ENCODE measurements at regions not wholly inside any gene's neighbourhood (a gene's known extent, or its start where the extent isn't known, plus 50 kb on each side); places are given as distances from the start of the nearest gene placed in this dataset.

DNA sequence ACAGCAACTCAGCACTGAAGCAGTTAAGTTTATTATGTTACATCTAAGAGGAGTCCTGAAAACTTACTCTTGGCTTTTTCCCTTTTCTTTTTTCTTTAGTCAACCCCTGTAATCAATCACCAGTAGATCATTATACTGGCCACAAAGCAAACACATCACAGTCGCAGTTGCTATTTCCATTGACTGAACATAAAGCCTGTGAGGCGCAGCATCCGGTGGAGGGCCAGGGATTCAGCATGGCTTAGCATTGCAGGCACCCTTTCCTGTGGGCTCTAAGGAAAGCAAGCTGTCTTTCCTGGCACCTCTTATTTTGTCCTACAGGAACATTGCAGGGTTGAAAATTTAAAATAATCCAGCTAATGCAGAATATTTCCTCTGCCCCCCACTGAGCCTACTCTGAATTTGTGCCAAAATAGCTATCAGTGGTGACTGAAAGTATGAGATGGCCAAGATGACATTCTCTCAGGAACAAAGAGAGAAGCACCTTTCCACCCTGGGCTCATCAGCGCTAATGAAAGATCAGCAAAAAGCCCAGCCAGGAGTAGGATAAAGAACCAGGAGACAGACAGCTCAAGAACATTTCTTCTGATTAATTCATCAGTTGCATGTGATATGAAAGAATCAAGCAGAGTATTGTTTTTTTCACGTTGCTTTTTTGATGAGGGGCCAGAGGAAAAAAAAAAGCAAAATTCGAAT, 85.3 kb upstream of the SULT1C3 start:
- in situ Hi-C loops (cut with HindIII; ENCODE audit: low sequenced_read_pairs): no loop called here
- H3K4me3 ChIP-seq (ENCODE audit: low read depth, low read length): no peak overlapping the region
- DNase-seq (ENCODE audit: low read depth): no peak
- TF ChIP-seq, protein P1, sequence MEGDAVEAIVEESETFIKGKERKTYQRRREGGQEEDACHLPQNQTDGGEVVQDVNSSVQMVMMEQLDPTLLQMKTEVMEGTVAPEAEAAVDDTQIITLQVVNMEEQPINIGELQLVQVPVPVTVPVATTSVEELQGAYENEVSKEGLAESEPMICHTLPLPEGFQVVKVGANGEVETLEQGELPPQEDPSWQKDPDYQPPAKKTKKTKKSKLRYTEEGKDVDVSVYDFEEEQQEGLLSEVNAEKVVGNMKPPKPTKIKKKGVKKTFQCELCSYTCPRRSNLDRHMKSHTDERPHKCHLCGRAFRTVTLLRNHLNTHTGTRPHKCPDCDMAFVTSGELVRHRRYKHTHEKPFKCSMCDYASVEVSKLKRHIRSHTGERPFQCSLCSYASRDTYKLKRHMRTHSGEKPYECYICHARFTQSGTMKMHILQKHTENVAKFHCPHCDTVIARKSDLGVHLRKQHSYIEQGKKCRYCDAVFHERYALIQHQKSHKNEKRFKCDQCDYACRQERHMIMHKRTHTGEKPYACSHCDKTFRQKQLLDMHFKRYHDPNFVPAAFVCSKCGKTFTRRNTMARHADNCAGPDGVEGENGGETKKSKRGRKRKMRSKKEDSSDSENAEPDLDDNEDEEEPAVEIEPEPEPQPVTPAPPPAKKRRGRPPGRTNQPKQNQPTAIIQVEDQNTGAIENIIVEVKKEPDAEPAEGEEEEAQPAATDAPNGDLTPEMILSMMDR (IDR thresholded peaks at IDR 0.05; ENCODE audit: low read depth, low read length, missing control alignments): no peak

DNA sequence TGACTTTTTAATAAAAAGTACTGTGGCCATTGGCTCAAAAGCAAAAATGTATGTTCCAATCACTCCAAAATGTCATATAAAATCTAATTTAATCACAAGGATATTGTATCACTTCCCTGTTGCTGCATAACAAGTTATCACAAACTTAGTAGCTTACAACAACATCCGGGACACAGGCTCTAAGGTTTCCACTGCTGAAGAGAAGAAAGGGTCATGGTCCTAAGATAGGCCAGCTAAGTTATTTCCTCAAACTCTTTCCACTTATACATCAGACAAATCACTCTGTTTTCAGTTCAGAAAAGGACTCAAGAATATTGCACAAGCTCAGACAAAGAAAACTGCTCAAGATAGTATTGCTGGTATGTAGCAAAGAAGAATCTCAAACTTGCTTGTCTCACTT, 78.5 kb upstream of the SULT1C3 start:
- in situ Hi-C loops (cut with HindIII; ENCODE audit: low sequenced_read_pairs): no loop called here
- DNase-seq (ENCODE audit: low read depth): no peak
- TF ChIP-seq, protein P1 (IDR thresholded peaks at IDR 0.05; ENCODE audit: low read depth, low read length, missing control alignments): no peak
- H3K4me3 ChIP-seq (ENCODE audit: low read depth, low read length): no peak overlapping the region

DNA sequence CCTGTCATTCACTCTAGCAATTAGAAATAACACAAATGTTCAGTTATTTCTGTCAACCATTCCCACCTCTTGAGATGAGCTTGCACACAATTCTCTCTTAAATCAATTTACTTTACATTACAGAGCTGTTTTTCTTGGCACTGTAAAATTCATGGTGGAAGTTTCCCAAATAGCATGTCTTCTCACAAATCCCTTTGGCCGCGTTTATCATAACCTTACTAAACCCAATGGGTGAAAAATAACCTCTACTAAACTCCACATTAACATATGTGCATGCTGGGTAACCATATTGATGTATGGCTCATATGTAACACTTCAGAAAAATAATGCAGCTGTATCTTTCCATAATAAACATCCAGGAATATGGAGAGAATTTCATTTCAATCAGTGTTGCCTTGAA, 75.5 kb upstream of the SULT1C3 start:
- H3K4me3 ChIP-seq (ENCODE audit: low read depth, low read length): no peak overlapping the region
- no peak for DNase-seq (ENCODE audit: low read depth)
- in situ Hi-C loops (cut with HindIII; ENCODE audit: low sequenced_read_pairs): no loop called here
- TF ChIP-seq, protein P1 (IDR thresholded peaks at IDR 0.05; ENCODE audit: low read depth, low read length, missing control alignments): no peak

DNA sequence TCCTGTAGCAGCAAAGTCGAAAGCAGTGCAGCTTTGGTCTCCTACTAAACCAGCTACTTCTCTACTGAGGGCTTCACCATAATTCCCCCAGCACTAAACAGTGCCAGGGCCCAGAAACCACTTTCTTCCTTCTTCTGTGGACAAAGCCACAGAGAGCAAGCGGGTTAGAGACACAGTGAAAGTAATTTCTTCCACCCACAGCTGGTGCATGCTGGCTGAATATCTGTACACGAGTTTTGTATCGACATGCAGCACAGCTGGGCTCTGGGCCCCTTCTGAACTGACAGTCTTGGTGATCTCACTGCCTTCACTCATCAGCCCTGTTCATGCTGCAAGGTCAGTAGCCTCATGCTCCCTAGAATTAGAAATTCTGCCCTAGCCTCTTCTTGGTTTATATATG, 74.0 kb upstream of the SULT1C3 start:
- in situ Hi-C loops (cut with HindIII; ENCODE audit: low sequenced_read_pairs): no loop called here
- H3K4me3 ChIP-seq (ENCODE audit: low read depth, low read length): no peak overlapping the region
- TF ChIP-seq, protein P1 (IDR thresholded peaks at IDR 0.05; ENCODE audit: low read depth, low read length, missing control alignments): no peak
- no peak for DNase-seq (ENCODE audit: low read depth)

DNA sequence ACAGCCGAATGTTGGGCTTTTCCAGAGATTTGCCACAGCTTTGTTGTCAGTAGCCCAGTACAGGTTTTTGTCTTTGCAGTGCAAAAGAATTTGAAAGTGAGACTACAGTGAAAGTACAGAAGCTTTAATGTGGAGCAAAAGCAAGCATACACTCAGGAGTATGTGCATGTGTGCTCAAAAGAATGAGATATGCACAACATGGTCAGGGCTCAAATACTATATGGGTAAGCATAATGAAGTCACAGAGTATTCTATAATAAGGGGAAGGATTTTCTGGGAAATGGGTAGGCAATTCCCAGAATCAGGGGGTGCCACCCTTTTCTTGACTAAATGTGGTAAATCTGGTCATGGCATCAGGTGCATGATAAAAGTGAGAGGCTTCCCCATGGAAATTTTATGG, 72.1 kb upstream of the SULT1C3 start:
- no peak overlapping the region for H3K4me3 ChIP-seq (ENCODE audit: low read depth, low read length)
- in situ Hi-C loops (cut with HindIII; ENCODE audit: low sequenced_read_pairs): no loop called here
- DNase-seq (ENCODE audit: low read depth): no peak
- TF ChIP-seq, protein P1 (IDR thresholded peaks at IDR 0.05; ENCODE audit: low read depth, low read length, missing control alignments): no peak

DNA sequence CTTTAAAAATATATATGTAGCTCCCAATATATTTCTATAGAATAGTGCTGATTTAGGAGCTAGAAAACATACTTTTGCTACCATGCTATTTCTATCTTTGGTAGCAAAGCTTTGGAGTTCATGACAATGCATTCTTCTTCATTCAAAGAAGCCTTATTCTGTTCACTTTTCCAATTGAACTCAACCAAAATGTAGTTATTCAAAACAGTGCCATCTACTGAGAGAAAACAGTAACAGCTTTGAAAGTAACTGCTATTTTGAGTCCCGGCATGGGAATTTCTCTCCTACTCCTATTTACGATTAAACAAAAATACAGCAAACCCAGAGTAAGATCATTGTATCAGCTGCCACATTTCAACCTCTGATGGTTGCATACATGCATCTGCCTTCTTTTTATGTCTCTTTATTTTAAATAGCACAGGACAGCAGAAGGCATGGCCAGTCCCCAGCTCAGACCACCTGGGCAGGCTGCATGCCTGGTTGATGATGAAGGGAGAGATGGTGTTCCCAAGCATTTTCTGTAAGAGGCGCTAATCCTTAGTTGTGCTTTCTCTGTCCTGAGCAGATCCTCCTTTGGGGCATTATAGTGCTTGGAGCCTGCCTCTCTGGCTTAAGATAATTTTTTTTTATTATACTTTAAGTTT, 69.7 kb upstream of the SULT1C3 start:
- in situ Hi-C loops (cut with HindIII; ENCODE audit: low sequenced_read_pairs): no loop called here
- DNase-seq (ENCODE audit: low read depth): no peak
- TF ChIP-seq, protein P1 (IDR thresholded peaks at IDR 0.05; ENCODE audit: low read depth, low read length, missing control alignments): peak; percentile 41
- no peak overlapping the region for H3K4me3 ChIP-seq (ENCODE audit: low read depth, low read length)

Data from astrocyte of the cerebellum (primary cell).